IPS-15b (cell line): ENCODE measurements at regions not wholly inside any gene's neighbourhood (a gene's known extent, or its start where the extent isn't known, plus 50 kb on each side); places are given as distances from the start of the nearest gene placed in this dataset.

Source experiments
- H3K27me3 ChIP-seq: one replicate; pipeline ENCODE4 v1.6.1; 2013; ENCODE audit warnings: low read length; ENCODE audit not compliant: control insufficient read depth, insufficient read depth
- H3K36me3 ChIP-seq: one replicate; pipeline ENCODE4 v1.6.1; 2013; ENCODE audit warnings: low read length; ENCODE audit not compliant: control insufficient read depth, insufficient read depth
- H3K4me1 ChIP-seq: one replicate; pipeline ENCODE4 v1.6.1; 2013; ENCODE audit warnings: mild to moderate bottlenecking, low read length; ENCODE audit not compliant: control insufficient read depth, insufficient read depth
- H3K4me3 ChIP-seq: one replicate; pipeline ENCODE4 v1.5.1; 2013; ENCODE audit warnings: low read depth, low read length
- H3K9ac ChIP-seq: one replicate; pipeline ENCODE4 v1.6.1; 2013; ENCODE audit warnings: low read depth, mild to moderate bottlenecking, low read length
- H3K9me3 ChIP-seq: one replicate; pipeline ENCODE4 v1.6.1; 2013; ENCODE audit warnings: mild to moderate bottlenecking, low read length; ENCODE audit not compliant: control insufficient read depth, insufficient read depth

- H3K9ac ChIP-seq: no peak overlapping the region
- H3K36me3 ChIP-seq: no peaks in the 10 kb centered on the region
- H3K4me1 ChIP-seq: peaks cover 4% of the 10 kb centered on the region
- H3K4me3 ChIP-seq: no peak overlapping the region
- H3K27me3 ChIP-seq: no peaks in the 10 kb centered on the region
- no peaks in the 10 kb centered on the region for H3K9me3 ChIP-seq
Measured at GRCh38 chr1:90208949-90209348, 214.0 kb downstream of the ZNF326 start.

GRCh38 chr1:90206260-90206659 lies 211.3 kb downstream of the ZNF326 start:
- Histone ChIP-seq H3K9ac (no peak overlapping the region), H3K4me3 (no peak overlapping the region), H3K4me1 (peaks cover 4% of the 10 kb centered on the region), H3K27me3 (no peaks in the 10 kb centered on the region), H3K9me3 (no peaks in the 10 kb centered on the region), H3K36me3 (no peaks in the 10 kb centered on the region)

- no peaks in the 10 kb centered on the region for H3K36me3 ChIP-seq
Measured at GRCh38 chr1:90204780-90205179, 209.9 kb downstream of the ZNF326 start.

GRCh38 chr1:90204023-90204590 lies 209.2 kb downstream of the ZNF326 start:
- Histone ChIP-seq H3K9ac (no peak overlapping the region), H3K36me3 (no peaks in the 10 kb centered on the region), H3K4me3 (no peak overlapping the region), H3K9me3 (no peaks in the 10 kb centered on the region), H3K4me1 (peaks cover 3% of the 10 kb centered on the region), H3K27me3 (no peaks in the 10 kb centered on the region)

More at GRCh38 chr1:90204780-90205179, 209.9 kb downstream of the ZNF326 start:
- Histone ChIP-seq H3K27me3 (no peaks in the 10 kb centered on the region), H3K9me3 (no peaks in the 10 kb centered on the region), H3K4me3 (no peak overlapping the region), H3K4me1 (peaks cover 4% of the 10 kb centered on the region), H3K9ac (no peak overlapping the region)

- Histone ChIP-seq H3K9ac (no peak overlapping the region), H3K9me3 (no peaks in the 10 kb centered on the region), H3K27me3 (no peaks in the 10 kb centered on the region), H3K4me1 (no peaks in the 10 kb centered on the region), H3K36me3 (no peaks in the 10 kb centered on the region), H3K4me3 (no peak overlapping the region)
Measured at GRCh38 chr1:90201467-90202358, 206.8 kb downstream of the ZNF326 start.

- Histone ChIP-seq H3K36me3 (no peaks in the 10 kb centered on the region), H3K27me3 (no peaks in the 10 kb centered on the region), H3K9ac (no peak overlapping the region), H3K4me1 (no peaks in the 10 kb centered on the region), H3K4me3 (no peak overlapping the region), H3K9me3 (no peaks in the 10 kb centered on the region)
Measured at GRCh38 chr1:90200646-90201205, 205.8 kb downstream of the ZNF326 start.

GRCh38 chr1:90198616-90199332 lies 203.9 kb downstream of the ZNF326 start:
- no peaks in the 10 kb centered on the region for H3K9me3 ChIP-seq
- no peaks in the 10 kb centered on the region for H3K4me1 ChIP-seq
- H3K27me3 ChIP-seq: no peaks in the 10 kb centered on the region
- H3K36me3 ChIP-seq: no peaks in the 10 kb centered on the region
- H3K4me3 ChIP-seq: no peak overlapping the region
- H3K9ac ChIP-seq: no peak overlapping the region

GRCh38 chr1:90193116-90193515 lies 198.2 kb downstream of the ZNF326 start:
- H3K27me3 ChIP-seq: no peaks in the 10 kb centered on the region
- H3K4me3 ChIP-seq: no peak overlapping the region
- H3K9ac ChIP-seq: no peak overlapping the region
- no peaks in the 10 kb centered on the region for H3K36me3 ChIP-seq
- no peaks in the 10 kb centered on the region for H3K9me3 ChIP-seq
- H3K4me1 ChIP-seq: no peaks in the 10 kb centered on the region

- H3K9ac ChIP-seq: no peak overlapping the region
- H3K4me1 ChIP-seq: no peaks in the 10 kb centered on the region
- H3K36me3 ChIP-seq: no peaks in the 10 kb centered on the region
- H3K9me3 ChIP-seq: no peaks in the 10 kb centered on the region
- no peaks in the 10 kb centered on the region for H3K27me3 ChIP-seq
- no peak overlapping the region for H3K4me3 ChIP-seq
Measured at GRCh38 chr1:90192408-90192807, 197.5 kb downstream of the ZNF326 start.

GRCh38 chr1:90190523-90190922 lies 195.6 kb downstream of the ZNF326 start:
- H3K9ac ChIP-seq: no peak overlapping the region
- H3K27me3 ChIP-seq: no peaks in the 10 kb centered on the region

GRCh38 chr1:90189889-90190288 lies 195.0 kb downstream of the ZNF326 start:
- Histone ChIP-seq H3K9me3 (no peaks in the 10 kb centered on the region), H3K4me3 (no peak overlapping the region), H3K9ac (no peak overlapping the region), H3K36me3 (no peaks in the 10 kb centered on the region), H3K4me1 (no peaks in the 10 kb centered on the region), H3K27me3 (no peaks in the 10 kb centered on the region)

More at GRCh38 chr1:90190523-90190922, 195.6 kb downstream of the ZNF326 start:
- H3K36me3 ChIP-seq: no peaks in the 10 kb centered on the region
- H3K4me1 ChIP-seq: no peaks in the 10 kb centered on the region
- no peak overlapping the region for H3K4me3 ChIP-seq
- no peaks in the 10 kb centered on the region for H3K9me3 ChIP-seq
